ENCODE measurements at regions not wholly inside any gene's neighbourhood (a gene's known extent, or its start where the extent isn't known, plus 50 kb on each side); places are given as distances from the start of the nearest gene placed in this dataset.

- no peaks in the 10 kb centered on the region for H3K27me3 Mint-ChIP-seq (ENCODE audit: low read depth)
- TF ChIP-seq, protein P1, sequence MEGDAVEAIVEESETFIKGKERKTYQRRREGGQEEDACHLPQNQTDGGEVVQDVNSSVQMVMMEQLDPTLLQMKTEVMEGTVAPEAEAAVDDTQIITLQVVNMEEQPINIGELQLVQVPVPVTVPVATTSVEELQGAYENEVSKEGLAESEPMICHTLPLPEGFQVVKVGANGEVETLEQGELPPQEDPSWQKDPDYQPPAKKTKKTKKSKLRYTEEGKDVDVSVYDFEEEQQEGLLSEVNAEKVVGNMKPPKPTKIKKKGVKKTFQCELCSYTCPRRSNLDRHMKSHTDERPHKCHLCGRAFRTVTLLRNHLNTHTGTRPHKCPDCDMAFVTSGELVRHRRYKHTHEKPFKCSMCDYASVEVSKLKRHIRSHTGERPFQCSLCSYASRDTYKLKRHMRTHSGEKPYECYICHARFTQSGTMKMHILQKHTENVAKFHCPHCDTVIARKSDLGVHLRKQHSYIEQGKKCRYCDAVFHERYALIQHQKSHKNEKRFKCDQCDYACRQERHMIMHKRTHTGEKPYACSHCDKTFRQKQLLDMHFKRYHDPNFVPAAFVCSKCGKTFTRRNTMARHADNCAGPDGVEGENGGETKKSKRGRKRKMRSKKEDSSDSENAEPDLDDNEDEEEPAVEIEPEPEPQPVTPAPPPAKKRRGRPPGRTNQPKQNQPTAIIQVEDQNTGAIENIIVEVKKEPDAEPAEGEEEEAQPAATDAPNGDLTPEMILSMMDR (IDR thresholded peaks at IDR 0.05), result no peak
- no peak for DNase-seq (ENCODE audit: low spot score)
- H3K36me3 Mint-ChIP-seq (ENCODE audit: low read depth), result no peaks in the 10 kb centered on the region
- H3K4me3 Mint-ChIP-seq (ENCODE audit: unreplicated experiment), result no peak overlapping the region
- no peak overlapping the region for H3K27ac Mint-ChIP-seq (ENCODE audit: unreplicated experiment)
- H3K4me1 Mint-ChIP-seq (ENCODE audit: low read depth), result no peaks in the 10 kb centered on the region
- peaks cover 12% of the 10 kb centered on the region for H3K9me3 Mint-ChIP-seq (ENCODE audit: low read depth)
These were observed 556.2 kb upstream of the FZD8 start for GRCh38 chr10:36198322-36198721.

DNA sequence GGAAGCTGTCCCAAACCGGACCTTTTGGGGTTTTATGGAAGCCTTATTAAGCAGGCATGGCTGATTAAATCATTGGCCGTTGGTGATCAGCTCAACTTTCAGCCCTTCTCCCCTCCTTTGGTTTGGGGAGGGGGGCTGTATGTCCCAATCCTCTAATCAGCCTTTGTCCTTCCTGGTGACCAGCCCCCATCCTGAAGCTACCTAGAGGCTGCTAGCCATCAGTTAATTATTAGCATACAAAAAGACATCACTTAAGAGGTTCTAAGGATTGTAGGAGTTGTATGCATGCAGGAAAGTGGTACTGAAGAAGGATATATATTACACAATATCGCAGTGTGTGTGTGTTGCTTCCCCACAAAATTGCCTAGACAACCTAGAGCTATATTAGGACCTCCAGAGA, 553.3 kb upstream of the FZD8 start:
- Mint-ChIP-seq H3K9me3 (ENCODE audit: low read depth) (peaks cover 37% of the 10 kb centered on the region), H3K27ac (ENCODE audit: unreplicated experiment) (no peak overlapping the region), H3K4me1 (ENCODE audit: low read depth) (no peaks in the 10 kb centered on the region), H3K27me3 (ENCODE audit: low read depth) (no peaks in the 10 kb centered on the region), H3K36me3 (ENCODE audit: low read depth) (peaks cover 11% of the 10 kb centered on the region), H3K4me3 (ENCODE audit: unreplicated experiment) (no peak overlapping the region)
- TF ChIP-seq, protein P1 (IDR thresholded peaks at IDR 0.05), result no peak
- DNase-seq (ENCODE audit: low spot score), result no peak

GRCh38 chr10:36194276-36194675, 552.2 kb upstream of the FZD8 start:
- no peaks in the 10 kb centered on the region for H3K27me3 Mint-ChIP-seq (ENCODE audit: low read depth)
- peaks cover 45% of the 10 kb centered on the region for H3K9me3 Mint-ChIP-seq (ENCODE audit: low read depth)
- TF ChIP-seq, protein P1 (IDR thresholded peaks at IDR 0.05), result no peak
- H3K4me1 Mint-ChIP-seq (ENCODE audit: low read depth), result no peaks in the 10 kb centered on the region
- no peak overlapping the region for H3K4me3 Mint-ChIP-seq (ENCODE audit: unreplicated experiment)
- DNase-seq (ENCODE audit: low spot score), result no peak
- H3K36me3 Mint-ChIP-seq (ENCODE audit: low read depth), result peaks cover 11% of the 10 kb centered on the region
- no peak overlapping the region for H3K27ac Mint-ChIP-seq (ENCODE audit: unreplicated experiment)

DNA sequence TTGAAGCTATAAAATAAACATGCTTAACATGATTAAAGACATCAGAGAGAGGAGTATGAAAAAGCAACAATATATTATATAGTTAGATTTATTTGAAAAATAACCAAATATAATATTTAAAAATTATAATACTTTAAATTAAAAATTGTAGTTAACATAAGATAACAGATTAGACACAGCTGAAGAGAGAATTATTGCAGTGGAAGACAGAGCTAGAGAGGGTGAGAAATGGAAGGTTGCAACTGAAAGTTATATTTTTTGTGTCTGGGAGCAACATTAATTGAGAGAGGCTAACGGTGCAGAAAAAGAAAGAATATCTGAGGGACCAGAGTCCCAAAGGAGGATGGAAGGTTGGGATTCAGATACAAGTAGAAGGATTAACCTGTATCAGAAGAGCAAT, 548.9 kb upstream of the FZD8 start:
- H3K36me3 Mint-ChIP-seq (ENCODE audit: low read depth), result peaks cover 11% of the 10 kb centered on the region
- H3K4me3 Mint-ChIP-seq (ENCODE audit: unreplicated experiment), result no peak overlapping the region
- no peak overlapping the region for H3K27ac Mint-ChIP-seq (ENCODE audit: unreplicated experiment)
- TF ChIP-seq, protein P1 (IDR thresholded peaks at IDR 0.05), result no peak
- peaks cover 40% of the 10 kb centered on the region for H3K9me3 Mint-ChIP-seq (ENCODE audit: low read depth)
- DNase-seq (ENCODE audit: low spot score), result no peak
- no peaks in the 10 kb centered on the region for H3K27me3 Mint-ChIP-seq (ENCODE audit: low read depth)
- no peaks in the 10 kb centered on the region for H3K4me1 Mint-ChIP-seq (ENCODE audit: low read depth)

DNA sequence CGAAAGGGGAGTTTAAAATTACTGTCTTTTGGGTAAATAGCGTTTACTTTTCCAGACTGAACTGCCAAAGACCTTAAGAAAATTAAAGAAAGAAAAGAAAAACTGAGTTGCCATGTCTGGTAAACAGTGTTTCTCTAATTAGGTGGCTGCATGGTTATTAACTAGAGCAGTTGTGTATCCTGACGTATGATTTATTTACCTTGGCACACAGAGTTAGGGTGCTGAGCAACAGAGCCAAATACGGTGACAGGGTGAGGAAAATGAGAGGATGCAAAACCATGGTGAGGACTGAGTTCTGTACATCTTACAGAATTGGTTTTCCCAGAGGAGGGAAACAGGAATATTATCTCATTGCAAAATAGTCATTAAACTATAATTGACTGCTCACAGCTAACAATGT, 546.4 kb upstream of the FZD8 start:
- no peak overlapping the region for H3K27ac Mint-ChIP-seq (ENCODE audit: unreplicated experiment)
- peaks cover 4% of the 10 kb centered on the region for H3K4me1 Mint-ChIP-seq (ENCODE audit: low read depth)
- H3K36me3 Mint-ChIP-seq (ENCODE audit: low read depth), result peaks cover 11% of the 10 kb centered on the region
- H3K27me3 Mint-ChIP-seq (ENCODE audit: low read depth), result no peaks in the 10 kb centered on the region
- DNase-seq (ENCODE audit: low spot score), result no peak
- no peak overlapping the region for H3K4me3 Mint-ChIP-seq (ENCODE audit: unreplicated experiment)
- TF ChIP-seq, protein P1 (IDR thresholded peaks at IDR 0.05), result no peak
- peaks cover 33% of the 10 kb centered on the region for H3K9me3 Mint-ChIP-seq (ENCODE audit: low read depth)

Measured in chondrocyte (in vitro differentiated cells).